ENCODE measurements at regions not wholly inside any gene's neighbourhood (a gene's known extent, or its start where the extent isn't known, plus 50 kb on each side); places are given as distances from the start of the nearest gene placed in this dataset.

GRCh38 chr2:239570216-239570925 lies 169.6 kb upstream of the HDAC4 start:
- DNase-seq (ENCODE audit: low read depth, low spot score) (no peak), FAIRE-seq (no peak)
- Histone ChIP-seq H3K9ac (ENCODE audit: control insufficient read depth, extremely low read depth, insufficient read depth, low read length) (no peak overlapping the region), H4K20me1 (ENCODE audit: control insufficient read depth, extremely low read depth, insufficient read depth, low read length) (no peaks in the 10 kb centered on the region), H3K36me3 (ENCODE audit: control insufficient read depth in 2 of 2, extremely low read depth in 1 of 2, insufficient read depth in 2 of 2, low read length in 2 of 2) (no peaks in the 10 kb centered on the region), H3K9me3 (ENCODE audit: control insufficient read depth, low read depth, low read length) (peaks cover 5% of the 10 kb centered on the region), H3K9me1 (ENCODE audit: control insufficient read depth, extremely low read depth, insufficient read depth, low read length) (no peaks in the 10 kb centered on the region), H3K27me3 (ENCODE audit: control insufficient read depth, extremely low read depth, insufficient read depth, low read length) (peaks cover 29% of the 10 kb centered on the region), H3K4me3 (ENCODE audit: control insufficient read depth in 2 of 3, extremely low read depth in 1 of 3, insufficient read depth in 2 of 3, low read depth in 1 of 3, low read length in 3 of 3) (no peak overlapping the region), H2AFZ (ENCODE audit: control insufficient read depth, low read length) (no peak overlapping the region), H3K27ac (ENCODE audit: control insufficient read depth, insufficient read depth, low read length) (no peak overlapping the region), H3K79me2 (ENCODE audit: control insufficient read depth, insufficient read depth, low read length) (no peaks in the 10 kb centered on the region), H3K4me1 (ENCODE audit: control insufficient read depth, extremely low read depth, insufficient read depth, low read length) (no peaks in the 10 kb centered on the region), H3K4me2 (ENCODE audit: control insufficient read depth, extremely low read depth, insufficient read depth, low read depth, low read length) (no peak overlapping the region)
- TF ChIP-seq CTCF (optimal IDR thresholded peaks at IDR 0.05 in 1 of 3, IDR thresholded peaks at IDR 0.05 in 1 of 3, conservative IDR thresholded peaks at IDR 0.05 in 1 of 3; ENCODE audit: extremely low read depth in 1 of 3, insufficient read depth in 2 of 3, low read length in 3 of 3) (no peak), EZH2 (IDR thresholded peaks at IDR 0.05; ENCODE audit: low read length) (no peak)
- dilution Hi-C loops (cut with MboI; ENCODE audit: extremely low pct_ligation_motif_present, low sequenced_read_pairs), result no loop called here

- H3K4me2 ChIP-seq (ENCODE audit: control insufficient read depth, extremely low read depth, insufficient read depth, low read depth, low read length), result no peak overlapping the region
- dilution Hi-C loops (cut with MboI; ENCODE audit: extremely low pct_ligation_motif_present, low sequenced_read_pairs), result no loop called here
- H3K4me1 ChIP-seq (ENCODE audit: control insufficient read depth, extremely low read depth, insufficient read depth, low read length), result no peaks in the 10 kb centered on the region
- peaks cover 5% of the 10 kb centered on the region for H3K9me3 ChIP-seq (ENCODE audit: control insufficient read depth, low read depth, low read length)
- no peak overlapping the region for H3K27ac ChIP-seq (ENCODE audit: control insufficient read depth, insufficient read depth, low read length)
- H3K79me2 ChIP-seq (ENCODE audit: control insufficient read depth, insufficient read depth, low read length), result no peaks in the 10 kb centered on the region
- FAIRE-seq (no peak), DNase-seq (ENCODE audit: low read depth, low spot score) (no peak)
- H3K9ac ChIP-seq (ENCODE audit: control insufficient read depth, extremely low read depth, insufficient read depth, low read length), result no peak overlapping the region
- H3K27me3 ChIP-seq (ENCODE audit: control insufficient read depth, extremely low read depth, insufficient read depth, low read length), result peaks cover 27% of the 10 kb centered on the region
- H2AFZ ChIP-seq (ENCODE audit: control insufficient read depth, low read length), result no peak overlapping the region
- H3K4me3 ChIP-seq (ENCODE audit: control insufficient read depth in 2 of 3, extremely low read depth in 1 of 3, insufficient read depth in 2 of 3, low read depth in 1 of 3, low read length in 3 of 3), result no peak overlapping the region
- H3K36me3 ChIP-seq (ENCODE audit: control insufficient read depth in 2 of 2, extremely low read depth in 1 of 2, insufficient read depth in 2 of 2, low read length in 2 of 2), result no peaks in the 10 kb centered on the region
- TF ChIP-seq CTCF (optimal IDR thresholded peaks at IDR 0.05 in 1 of 3, IDR thresholded peaks at IDR 0.05 in 1 of 3, conservative IDR thresholded peaks at IDR 0.05 in 1 of 3; ENCODE audit: extremely low read depth in 1 of 3, insufficient read depth in 2 of 3, low read length in 3 of 3) (no peak), EZH2 (IDR thresholded peaks at IDR 0.05; ENCODE audit: low read length) (no peak)
- H3K9me1 ChIP-seq (ENCODE audit: control insufficient read depth, extremely low read depth, insufficient read depth, low read length), result no peaks in the 10 kb centered on the region
- no peaks in the 10 kb centered on the region for H4K20me1 ChIP-seq (ENCODE audit: control insufficient read depth, extremely low read depth, insufficient read depth, low read length)
Measured at GRCh38 chr2:239569401-239570090, 168.7 kb upstream of the HDAC4 start.

Measured in keratinocyte (primary cell).